22Rv1 (cell line): ENCODE measurements at regions not wholly inside any gene's neighbourhood (a gene's known extent, or its start where the extent isn't known, plus 50 kb on each side); places are given as distances from the start of the nearest gene placed in this dataset.

Experiments used
- ZFX ChIP-seq: fragments of 450-650 bp; IDR thresholded peaks from 2 replicates; pipeline ENCODE4 v1.6.1; 2017; ENCODE audit warnings: antibody characterized with exemption, borderline replicate concordance
- TF ChIP-seq, protein P1 (sequence below): fragments of 450-650 bp; IDR thresholded peaks from 2 replicates; pipeline ENCODE4 v1.5.1; 2017; ENCODE audit warnings: mild to moderate bottlenecking

DNA sequence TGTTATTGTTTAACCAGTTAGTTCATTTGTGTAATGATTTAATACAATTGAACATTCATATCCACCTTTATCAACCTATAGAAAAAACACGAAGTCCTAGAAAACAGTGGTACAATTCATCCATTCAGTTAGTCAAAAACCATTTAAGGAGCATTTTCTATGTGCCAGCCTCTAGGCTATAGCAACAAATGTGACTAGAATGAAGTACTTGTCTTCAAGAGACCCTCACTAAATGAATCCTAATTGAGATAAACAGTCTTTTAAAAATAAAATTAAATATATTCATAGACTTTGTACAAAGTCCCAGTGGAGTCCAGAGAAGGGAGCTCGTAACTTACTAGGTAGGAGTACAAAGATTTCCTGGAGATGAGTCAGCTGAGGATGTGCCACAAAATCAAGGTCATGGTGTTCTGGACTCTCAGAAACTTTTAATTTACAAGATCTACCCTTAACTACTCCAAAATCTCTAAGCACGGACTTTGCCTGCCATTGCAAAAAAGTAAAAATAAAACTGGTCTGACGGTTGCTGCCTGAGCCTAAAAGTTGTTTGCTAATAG lies 430.7 kb upstream of the DCN start:
- TF ChIP-seq, protein P1, sequence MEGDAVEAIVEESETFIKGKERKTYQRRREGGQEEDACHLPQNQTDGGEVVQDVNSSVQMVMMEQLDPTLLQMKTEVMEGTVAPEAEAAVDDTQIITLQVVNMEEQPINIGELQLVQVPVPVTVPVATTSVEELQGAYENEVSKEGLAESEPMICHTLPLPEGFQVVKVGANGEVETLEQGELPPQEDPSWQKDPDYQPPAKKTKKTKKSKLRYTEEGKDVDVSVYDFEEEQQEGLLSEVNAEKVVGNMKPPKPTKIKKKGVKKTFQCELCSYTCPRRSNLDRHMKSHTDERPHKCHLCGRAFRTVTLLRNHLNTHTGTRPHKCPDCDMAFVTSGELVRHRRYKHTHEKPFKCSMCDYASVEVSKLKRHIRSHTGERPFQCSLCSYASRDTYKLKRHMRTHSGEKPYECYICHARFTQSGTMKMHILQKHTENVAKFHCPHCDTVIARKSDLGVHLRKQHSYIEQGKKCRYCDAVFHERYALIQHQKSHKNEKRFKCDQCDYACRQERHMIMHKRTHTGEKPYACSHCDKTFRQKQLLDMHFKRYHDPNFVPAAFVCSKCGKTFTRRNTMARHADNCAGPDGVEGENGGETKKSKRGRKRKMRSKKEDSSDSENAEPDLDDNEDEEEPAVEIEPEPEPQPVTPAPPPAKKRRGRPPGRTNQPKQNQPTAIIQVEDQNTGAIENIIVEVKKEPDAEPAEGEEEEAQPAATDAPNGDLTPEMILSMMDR = no peak
- no peak for TF ChIP-seq ZFX
